Astrocyte (in vitro differentiated cells and primary cell): ENCODE measurements at regions not wholly inside any gene's neighbourhood (a gene's known extent, or its start where the extent isn't known, plus 50 kb on each side); places are given as distances from the start of the nearest gene placed in this dataset.

Source experiments
- DNase-seq: peaks from one replicate; pipeline ENCODE4 v3.0.0-alpha.2; 2010; ENCODE audit warnings: low read depth
- FAIRE-seq: peaks from 2 replicates; lab custom pipeline; 2011; peaks lifted over from hg19 to GRCh38; lab: Jason Lieb, UNC
- H2AFZ ChIP-seq: 2 replicates; pipeline ENCODE4 v1.6.0; 2012; ENCODE audit warnings: low read depth, low read length, inconsistent platforms
- H3K27ac ChIP-seq: 2 replicates; pipeline ENCODE4 v1.5.1; 2011; ENCODE audit warnings: low read depth, low read length, inconsistent platforms
- H3K27me3 ChIP-seq: 2 replicates; pipeline ENCODE4 v1.6.0; 2011; ENCODE audit warnings: low read length, inconsistent platforms; ENCODE audit not compliant: insufficient read depth
- H3K36me3 ChIP-seq: 2 replicates; pipeline ENCODE4 v1.5.1; 2011; ENCODE audit warnings: low read length, inconsistent platforms; ENCODE audit not compliant: insufficient read depth
- H3K4me1 ChIP-seq: 2 replicates; pipeline ENCODE4 v1.5.1; 2011; ENCODE audit warnings: low read length, inconsistent platforms; ENCODE audit not compliant: insufficient read depth
- H3K4me2 ChIP-seq: 2 replicates; pipeline ENCODE4 v1.6.0; 2012; ENCODE audit warnings: low read length, inconsistent platforms
- H3K4me3 ChIP-seq: 2 replicates; pipeline ENCODE4 v1.5.1; 2011; ENCODE audit warnings: low read depth, mild to moderate bottlenecking, low read length, inconsistent platforms; ENCODE audit not compliant: insufficient read depth
- H3K79me2 ChIP-seq: 2 replicates; pipeline ENCODE4 v1.6.0; 2012; ENCODE audit warnings: mild to moderate bottlenecking, low read length, inconsistent platforms; ENCODE audit not compliant: insufficient read depth
- H3K9ac ChIP-seq: 2 replicates; pipeline ENCODE4 v1.6.0; 2012; ENCODE audit warnings: mild to moderate bottlenecking, low read length, inconsistent platforms
- H3K9me3 ChIP-seq: 2 replicates; pipeline ENCODE4 v1.5.1; 2012; ENCODE audit warnings: low read depth, mild to moderate bottlenecking, low read length, inconsistent platforms; ENCODE audit not compliant: insufficient read depth
- H4K20me1 ChIP-seq: 2 replicates; pipeline ENCODE4 v1.6.0; 2012; ENCODE audit warnings: low read length, inconsistent platforms; ENCODE audit not compliant: insufficient read depth
- H3K27ac Mint-ChIP-seq: one replicate; pipeline ENCODE4 v1.8.0; 2021; ENCODE audit warnings: mild to moderate bottlenecking, mixed read lengths; ENCODE audit not compliant: unreplicated experiment
- H3K27me3 Mint-ChIP-seq: one replicate; pipeline ENCODE4 v1.8.0; 2021; ENCODE audit warnings: low read depth, mixed read lengths; ENCODE audit not compliant: unreplicated experiment
- H3K36me3 Mint-ChIP-seq: one replicate; pipeline ENCODE4 v1.8.0; 2021; ENCODE audit warnings: low read depth, mixed read lengths; ENCODE audit not compliant: unreplicated experiment
- H3K4me1 Mint-ChIP-seq: one replicate; pipeline ENCODE4 v1.8.0; 2021; ENCODE audit warnings: low read depth, mixed read lengths; ENCODE audit not compliant: unreplicated experiment
- H3K4me3 Mint-ChIP-seq: one replicate; pipeline ENCODE4 v1.8.0; 2021; ENCODE audit warnings: mild to moderate bottlenecking, moderate library complexity, mixed read lengths; ENCODE audit not compliant: unreplicated experiment
- H3K9me3 Mint-ChIP-seq: one replicate; pipeline ENCODE4 v1.8.0; 2021; ENCODE audit warnings: mild to moderate bottlenecking, mixed read lengths; ENCODE audit not compliant: unreplicated experiment
- CTCF ChIP-seq: IDR thresholded peaks from 2 replicates; pipeline ENCODE4 v1.5.1; 2011; ENCODE audit warnings: low read depth, mild to moderate bottlenecking, inconsistent platforms, low read length, moderate library complexity; ENCODE audit not compliant: insufficient read depth
- EZH2 ChIP-seq: IDR thresholded peaks from 2 replicates; pipeline ENCODE4 v1.6.1; 2012; ENCODE audit warnings: mild to moderate bottlenecking, low read length, inconsistent platforms; ENCODE audit not compliant: insufficient read depth

GRCh38 chr9:117470902-117471301, 56.0 kb upstream of the ASTN2 start:
- DNase-seq (no peak), FAIRE-seq (no peak)
- Histone ChIP-seq H3K4me3 (no peak overlapping the region), H3K27me3 (no peaks in the 10 kb centered on the region), H3K9me3 (no peaks in the 10 kb centered on the region), H3K4me2 (no peak overlapping the region), H3K27ac (no peak overlapping the region), H3K79me2 (no peaks in the 10 kb centered on the region), H2AFZ (no peak overlapping the region), H3K36me3 (no peaks in the 10 kb centered on the region), H4K20me1 (no peaks in the 10 kb centered on the region), H3K4me1 (no peaks in the 10 kb centered on the region), H3K9ac (no peak overlapping the region)
- Mint-ChIP-seq H3K9me3 (peaks cover 2% of the 10 kb centered on the region), H3K4me3 (no peak overlapping the region), H3K27me3 (peaks cover 5% of the 10 kb centered on the region), H3K36me3 (no peaks in the 10 kb centered on the region), H3K27ac (no peak overlapping the region), H3K4me1 (peaks cover 1% of the 10 kb centered on the region)
- TF ChIP-seq EZH2 (no peak), CTCF (no peak)

DNA sequence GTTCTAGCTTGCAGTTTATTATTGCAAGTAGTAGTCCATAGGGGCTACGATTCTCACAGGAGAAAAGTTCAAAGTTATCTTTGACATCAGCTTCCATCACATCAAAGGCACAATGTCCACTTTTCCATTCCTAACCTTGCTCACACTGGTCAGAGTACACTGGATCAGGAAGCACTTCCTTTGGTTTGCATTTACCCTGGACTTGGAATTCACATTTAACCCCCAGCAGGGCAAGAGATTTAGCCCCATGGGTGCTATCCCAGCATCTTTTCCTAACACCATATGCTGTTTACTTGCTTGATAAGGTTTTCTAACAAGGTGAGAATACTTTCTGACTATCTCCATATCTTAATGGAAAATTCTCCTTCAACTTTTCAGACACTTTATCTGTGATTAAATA, 55.6 kb upstream of the ASTN2 start:
- H3K4me2 ChIP-seq, result no peak overlapping the region
- no peak overlapping the region for H3K4me3 ChIP-seq
- no peak overlapping the region for H3K9ac ChIP-seq
- H3K4me1 ChIP-seq, result no peaks in the 10 kb centered on the region
- Mint-ChIP-seq H3K36me3 (no peaks in the 10 kb centered on the region), H3K27ac (no peak overlapping the region), H3K9me3 (peaks cover 2% of the 10 kb centered on the region), H3K27me3 (peaks cover 9% of the 10 kb centered on the region), H3K4me1 (peaks cover 1% of the 10 kb centered on the region), H3K4me3 (no peak overlapping the region)
- no peak for DNase-seq
- H3K27ac ChIP-seq, result no peak overlapping the region
- TF ChIP-seq EZH2, result no peak
- no peak for TF ChIP-seq CTCF
- FAIRE-seq, result no peak
- H3K79me2 ChIP-seq, result no peaks in the 10 kb centered on the region
- no peaks in the 10 kb centered on the region for H3K27me3 ChIP-seq
- H2AFZ ChIP-seq, result no peak overlapping the region
- no peaks in the 10 kb centered on the region for H3K36me3 ChIP-seq
- no peaks in the 10 kb centered on the region for H4K20me1 ChIP-seq
- no peaks in the 10 kb centered on the region for H3K9me3 ChIP-seq

- no peaks in the 10 kb centered on the region for H3K4me1 ChIP-seq
- H3K4me3 Mint-ChIP-seq, result no peak overlapping the region
- H3K9me3 Mint-ChIP-seq, result no peaks in the 10 kb centered on the region
Measured at GRCh38 chr9:117466111-117466510, 51.3 kb upstream of the ASTN2 start.

More at GRCh38 chr9:117466111-117466510, 51.3 kb upstream of the ASTN2 start:
- TF ChIP-seq CTCF, result no peak
- TF ChIP-seq EZH2, result no peak
- Histone ChIP-seq H3K4me3 (no peak overlapping the region), H3K27me3 (no peaks in the 10 kb centered on the region), H3K36me3 (no peaks in the 10 kb centered on the region), H2AFZ (no peak overlapping the region), H3K9ac (no peak overlapping the region), H4K20me1 (no peaks in the 10 kb centered on the region), H3K4me2 (no peak overlapping the region), H3K9me3 (peaks cover 2% of the 10 kb centered on the region), H3K27ac (no peak overlapping the region), H3K79me2 (no peaks in the 10 kb centered on the region)
- Mint-ChIP-seq H3K27ac (no peak overlapping the region), H3K27me3 (peaks cover 17% of the 10 kb centered on the region), H3K4me1 (peaks cover 1% of the 10 kb centered on the region), H3K36me3 (no peaks in the 10 kb centered on the region)
- FAIRE-seq, result no peak
- DNase-seq, result no peak
